ENCODE measurements at regions not wholly inside any gene's neighbourhood (a gene's known extent, or its start where the extent isn't known, plus 50 kb on each side); places are given as distances from the start of the nearest gene placed in this dataset.

DNA sequence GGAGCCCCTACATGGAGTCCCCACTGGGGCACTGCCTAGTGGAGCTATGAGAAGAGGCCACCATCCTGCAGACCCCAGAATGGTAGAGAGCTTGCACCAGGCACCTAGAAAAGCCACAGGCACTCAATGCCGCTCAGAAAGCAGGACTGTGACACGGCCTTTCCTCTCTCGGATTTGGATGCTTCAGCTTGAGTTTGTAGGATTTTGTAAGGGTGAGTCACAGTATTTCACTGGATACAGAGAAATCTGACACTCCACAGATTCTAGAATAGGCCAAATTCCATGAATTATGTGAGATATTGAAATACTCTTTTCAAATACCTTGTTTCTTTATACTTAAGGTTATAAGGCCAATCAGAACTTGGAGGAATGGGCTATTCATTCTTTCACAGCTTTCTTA is 424.5 kb downstream of the HTR1B start:
- no peak for DNase-seq (ENCODE audit: low spot score)
- H3K27ac ChIP-seq (ENCODE audit: low read depth, low read length, poor library complexity, severe bottlenecking), result no peak overlapping the region
- no TSS peak for BruUV-seq (replicated peaks)
- POLR2A ChIA-PET (ENCODE audit: low non-redundant PET), result no interaction called here
- H3K4me3 ChIP-seq (ENCODE audit: low read depth, low read length, poor library complexity, severe bottlenecking), result no peak overlapping the region
- no peaks in the 10 kb centered on the region for H3K36me3 ChIP-seq (ENCODE audit: insufficient read depth, low read length, poor library complexity, severe bottlenecking)
- H3K9me3 ChIP-seq (ENCODE audit: low read depth, low read length, poor library complexity, severe bottlenecking), result peaks cover 28% of the 10 kb centered on the region
- H3K4me1 ChIP-seq (ENCODE audit: insufficient read depth, low read length, poor library complexity, severe bottlenecking), result no peaks in the 10 kb centered on the region
- CTCF ChIA-PET, result no interaction called here
- TF ChIP-seq, protein P1, sequence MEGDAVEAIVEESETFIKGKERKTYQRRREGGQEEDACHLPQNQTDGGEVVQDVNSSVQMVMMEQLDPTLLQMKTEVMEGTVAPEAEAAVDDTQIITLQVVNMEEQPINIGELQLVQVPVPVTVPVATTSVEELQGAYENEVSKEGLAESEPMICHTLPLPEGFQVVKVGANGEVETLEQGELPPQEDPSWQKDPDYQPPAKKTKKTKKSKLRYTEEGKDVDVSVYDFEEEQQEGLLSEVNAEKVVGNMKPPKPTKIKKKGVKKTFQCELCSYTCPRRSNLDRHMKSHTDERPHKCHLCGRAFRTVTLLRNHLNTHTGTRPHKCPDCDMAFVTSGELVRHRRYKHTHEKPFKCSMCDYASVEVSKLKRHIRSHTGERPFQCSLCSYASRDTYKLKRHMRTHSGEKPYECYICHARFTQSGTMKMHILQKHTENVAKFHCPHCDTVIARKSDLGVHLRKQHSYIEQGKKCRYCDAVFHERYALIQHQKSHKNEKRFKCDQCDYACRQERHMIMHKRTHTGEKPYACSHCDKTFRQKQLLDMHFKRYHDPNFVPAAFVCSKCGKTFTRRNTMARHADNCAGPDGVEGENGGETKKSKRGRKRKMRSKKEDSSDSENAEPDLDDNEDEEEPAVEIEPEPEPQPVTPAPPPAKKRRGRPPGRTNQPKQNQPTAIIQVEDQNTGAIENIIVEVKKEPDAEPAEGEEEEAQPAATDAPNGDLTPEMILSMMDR (conservative IDR thresholded peaks at IDR 0.05; ENCODE audit: low read depth, low read length), result no peak
- H3K27me3 ChIP-seq (replicated peaks; ENCODE audit: insufficient read depth, low read depth, low read length, poor library complexity), result no peaks in the 10 kb centered on the region
- intact Hi-C loops (cut with micrococcal nuclease; ENCODE audit: unreplicated experiment), result no loop called here

DNA sequence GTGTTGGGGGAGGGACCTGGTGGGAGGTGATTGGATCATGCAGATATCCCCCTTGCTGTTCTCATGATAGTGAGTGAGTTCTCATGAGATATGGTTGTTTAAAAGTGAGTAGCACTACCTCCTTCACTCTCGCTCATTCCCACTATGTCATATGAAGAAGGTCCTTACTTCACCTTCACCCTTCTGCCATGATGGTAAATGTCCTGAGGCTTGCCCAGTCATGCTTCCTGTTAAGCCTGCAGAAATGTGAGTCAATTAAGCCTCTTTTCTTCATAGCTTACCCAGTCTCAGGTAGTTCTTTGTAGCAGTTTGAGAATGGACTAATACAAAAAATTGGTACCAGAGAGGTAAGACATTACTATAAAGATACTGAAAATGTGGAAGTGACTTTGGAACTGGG is 425.9 kb downstream of the HTR1B start:
- no peaks in the 10 kb centered on the region for H3K36me3 ChIP-seq (ENCODE audit: insufficient read depth, low read length, poor library complexity, severe bottlenecking)
- BruUV-seq (replicated peaks), result no TSS peak
- H3K4me1 ChIP-seq (ENCODE audit: insufficient read depth, low read length, poor library complexity, severe bottlenecking), result no peaks in the 10 kb centered on the region
- ChIA-PET CTCF (no interaction called here), POLR2A (ENCODE audit: low non-redundant PET) (no interaction called here)
- DNase-seq (ENCODE audit: low spot score), result no peak
- H3K27me3 ChIP-seq (replicated peaks; ENCODE audit: insufficient read depth, low read depth, low read length, poor library complexity), result no peaks in the 10 kb centered on the region
- intact Hi-C loops (cut with micrococcal nuclease; ENCODE audit: unreplicated experiment), result no loop called here
- H3K9me3 ChIP-seq (ENCODE audit: low read depth, low read length, poor library complexity, severe bottlenecking), result peaks cover 26% of the 10 kb centered on the region
- no peak for TF ChIP-seq EZH2 (IDR thresholded peaks at IDR 0.05; ENCODE audit: borderline replicate concordance, low read depth, low read length, poor library complexity, severe bottlenecking)
- TF ChIP-seq, protein P1 (conservative IDR thresholded peaks at IDR 0.05; ENCODE audit: low read depth, low read length), result no peak
- no peak overlapping the region for H3K27ac ChIP-seq (ENCODE audit: low read depth, low read length, poor library complexity, severe bottlenecking)
- no peak overlapping the region for H3K4me3 ChIP-seq (ENCODE audit: low read depth, low read length, poor library complexity, severe bottlenecking)

DNA sequence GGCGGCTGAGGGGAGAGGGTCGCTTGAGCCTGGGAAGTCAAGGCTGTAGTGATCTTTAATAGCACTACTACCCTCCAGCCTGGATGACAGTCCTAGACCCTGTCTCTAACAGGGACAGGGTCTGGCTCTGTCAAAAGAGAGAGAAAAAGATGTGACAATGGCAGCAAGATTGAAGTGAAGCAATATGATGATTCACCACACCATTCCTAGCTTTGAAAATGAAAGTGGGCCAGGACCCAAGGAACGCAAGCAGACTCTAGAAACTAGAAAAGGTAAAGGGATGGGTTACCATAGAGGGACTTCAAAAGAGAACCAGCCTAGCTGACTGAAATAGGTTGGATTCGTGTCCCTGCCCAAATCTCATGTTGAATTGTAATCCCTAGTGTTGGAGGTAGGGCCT is 426.9 kb downstream of the HTR1B start:
- POLR2A ChIA-PET (ENCODE audit: low non-redundant PET), result no interaction called here
- BruUV-seq (replicated peaks), result no TSS peak
- Histone ChIP-seq H3K4me1 (ENCODE audit: insufficient read depth, low read length, poor library complexity, severe bottlenecking) (no peaks in the 10 kb centered on the region), H3K9me3 (ENCODE audit: low read depth, low read length, poor library complexity, severe bottlenecking) (peaks cover 23% of the 10 kb centered on the region), H3K36me3 (ENCODE audit: insufficient read depth, low read length, poor library complexity, severe bottlenecking) (no peaks in the 10 kb centered on the region), H3K27me3 (replicated peaks; ENCODE audit: insufficient read depth, low read depth, low read length, poor library complexity) (no peaks in the 10 kb centered on the region), H3K4me3 (ENCODE audit: low read depth, low read length, poor library complexity, severe bottlenecking) (no peak overlapping the region), H3K27ac (ENCODE audit: low read depth, low read length, poor library complexity, severe bottlenecking) (no peak overlapping the region)
- no peak for DNase-seq (ENCODE audit: low spot score)
- CTCF ChIA-PET, result no interaction called here
- intact Hi-C loops (cut with micrococcal nuclease; ENCODE audit: unreplicated experiment), result no loop called here
- TF ChIP-seq EZH2 (IDR thresholded peaks at IDR 0.05; ENCODE audit: borderline replicate concordance, low read depth, low read length, poor library complexity, severe bottlenecking), result no peak
- TF ChIP-seq, protein P1 (conservative IDR thresholded peaks at IDR 0.05; ENCODE audit: low read depth, low read length), result no peak

Measured in A673 (cell line).